PC-9 (cell line): ENCODE measurements at regions not wholly inside any gene's neighbourhood (a gene's known extent, or its start where the extent isn't known, plus 50 kb on each side); places are given as distances from the start of the nearest gene placed in this dataset.

Source experiments
- EZH2 ChIP-seq: fragments of 200-600 bp; sonication (generic); IDR thresholded peaks from 2 replicates; pipeline ENCODE4 v1.8.0; 2017; ENCODE audit warnings: antibody characterized with exemption, low read depth
- TF ChIP-seq, protein P1 (sequence below): fragments of 200-600 bp; sonication (generic); conservative IDR thresholded peaks from 2 replicates; pipeline ENCODE4 v1.6.1; 2017; ENCODE audit warnings: mixed run types, antibody characterized with exemption, mild to moderate bottlenecking, moderate library complexity

DNA sequence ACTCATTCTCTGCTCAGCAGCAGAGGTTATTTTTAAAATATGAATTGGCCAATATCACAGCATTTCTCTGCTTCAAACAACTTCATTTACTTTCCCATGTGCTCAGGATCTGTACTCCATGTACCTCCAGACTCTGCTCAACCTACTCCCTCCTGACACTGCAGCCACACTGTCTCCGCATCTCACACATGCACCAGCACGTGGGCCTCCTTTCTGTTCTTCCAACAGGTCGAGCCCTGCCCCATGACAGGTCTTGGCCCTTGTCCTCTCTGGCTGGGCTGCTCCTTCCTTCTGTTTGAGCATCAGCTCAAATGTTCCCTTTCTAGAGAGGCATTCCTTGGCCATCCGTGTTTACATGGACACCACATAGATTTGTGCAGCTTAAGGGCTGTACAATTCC is 195.7 kb downstream of the EBLN2 start:
- TF ChIP-seq EZH2, result no peak
- TF ChIP-seq, protein P1, sequence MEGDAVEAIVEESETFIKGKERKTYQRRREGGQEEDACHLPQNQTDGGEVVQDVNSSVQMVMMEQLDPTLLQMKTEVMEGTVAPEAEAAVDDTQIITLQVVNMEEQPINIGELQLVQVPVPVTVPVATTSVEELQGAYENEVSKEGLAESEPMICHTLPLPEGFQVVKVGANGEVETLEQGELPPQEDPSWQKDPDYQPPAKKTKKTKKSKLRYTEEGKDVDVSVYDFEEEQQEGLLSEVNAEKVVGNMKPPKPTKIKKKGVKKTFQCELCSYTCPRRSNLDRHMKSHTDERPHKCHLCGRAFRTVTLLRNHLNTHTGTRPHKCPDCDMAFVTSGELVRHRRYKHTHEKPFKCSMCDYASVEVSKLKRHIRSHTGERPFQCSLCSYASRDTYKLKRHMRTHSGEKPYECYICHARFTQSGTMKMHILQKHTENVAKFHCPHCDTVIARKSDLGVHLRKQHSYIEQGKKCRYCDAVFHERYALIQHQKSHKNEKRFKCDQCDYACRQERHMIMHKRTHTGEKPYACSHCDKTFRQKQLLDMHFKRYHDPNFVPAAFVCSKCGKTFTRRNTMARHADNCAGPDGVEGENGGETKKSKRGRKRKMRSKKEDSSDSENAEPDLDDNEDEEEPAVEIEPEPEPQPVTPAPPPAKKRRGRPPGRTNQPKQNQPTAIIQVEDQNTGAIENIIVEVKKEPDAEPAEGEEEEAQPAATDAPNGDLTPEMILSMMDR, result no peak
